Endothelial cell of umbilical vein (primary cell): ENCODE measurements at regions not wholly inside any gene's neighbourhood (a gene's known extent, or its start where the extent isn't known, plus 50 kb on each side); places are given as distances from the start of the nearest gene placed in this dataset.

Source experiments
- BruUV-seq: library from RNA; stranded (reverse); fragments of 400-500 nt; replicated peaks from 2 replicates; lab custom pipeline; 2021; lab: Mats Ljungman, UMichigan
- CTCF ChIA-PET: fragments of 300-600, 350-600 bp; sonication (Branson Sonifier 250); formaldehyde crosslinking; loops from one replicate; lab custom pipeline; 2021; ENCODE audit warnings: antibody characterized with exemption, inconsistent platforms; lab: Charles Lee
- POLR2A ChIA-PET: fragments of 300-600, 350-600 bp; sonication (Branson Sonifier 250); formaldehyde crosslinking; loops from one replicate; lab custom pipeline; 2021; ENCODE audit warnings: antibody characterized with exemption, inconsistent platforms; lab: Charles Lee
- DNase-seq: peaks from one replicate; pipeline ENCODE4 v3.0.0-alpha.2; 2011; ENCODE audit warnings: low read depth, low spot score
- FAIRE-seq: peaks from 2 replicates; lab custom pipeline; 2011; peaks lifted over from hg19 to GRCh38; lab: Jason Lieb, UNC
- H2AFZ ChIP-seq: 2 replicates; pipeline ENCODE4 v1.6.0; 2012; ENCODE audit warnings: low read depth, low read length, control low read depth, inconsistent platforms
- H3K27ac ChIP-seq: 2 replicates; pipeline ENCODE4 v1.5.1; 2011; ENCODE audit warnings: low read depth, mild to moderate bottlenecking, control low read depth, low read length, moderate library complexity; ENCODE audit not compliant: insufficient read depth
- H3K27me3 ChIP-seq, 2 experiments: 2 replicates each; pipeline versions ENCODE4 v1.6.0 to v1.6.1; 2011; ENCODE audit warnings: low read length in 2 of 2, mixed read lengths in 1 of 2; ENCODE audit not compliant: control insufficient read depth in 2 of 2, insufficient read depth in 2 of 2
- H3K36me3 ChIP-seq, 2 experiments: 2 replicates in 1 of 2; 3 replicates in 1 of 2; pipeline ENCODE4 v1.5.1; 2011; ENCODE audit warnings: low read length in 2 of 2, mild to moderate bottlenecking in 1 of 2, moderate library complexity in 1 of 2; ENCODE audit not compliant: control insufficient read depth in 2 of 2, insufficient read depth in 2 of 2; ENCODE audit errors: extremely low read depth in 1 of 2
- H3K4me1 ChIP-seq: 3 replicates; pipeline ENCODE4 v1.5.1; 2011; ENCODE audit warnings: mild to moderate bottlenecking, low read length; ENCODE audit not compliant: control insufficient read depth, insufficient read depth; ENCODE audit errors: extremely low read depth
- H3K4me2 ChIP-seq: 2 replicates; pipeline ENCODE4 v1.6.1; 2011; ENCODE audit warnings: low read length, control low read depth, mixed read lengths; ENCODE audit not compliant: insufficient read depth
- H3K4me3 ChIP-seq, 3 experiments: fragments of 200-600 bp in 1 of 3; sonication (generic), shearing (Covaris generic) in 1 of 3; replicated peaks in 1 of 3; 2 replicates each; pipeline ENCODE4 v1.5.1; 2011 to 2016; ENCODE audit warnings: control low read depth in 3 of 3, low read length in 3 of 3, mild to moderate bottlenecking in 2 of 3, inconsistent platforms in 1 of 3, low read depth in 1 of 3, moderate library complexity in 1 of 3; ENCODE audit not compliant: insufficient read depth in 1 of 3
- H3K79me2 ChIP-seq: 2 replicates; pipeline ENCODE4 v1.6.0; 2012; ENCODE audit warnings: low read length, inconsistent platforms; ENCODE audit not compliant: control insufficient read depth, insufficient read depth
- H3K9ac ChIP-seq: replicated peaks from 2 replicates; pipeline ENCODE3; 2011; ENCODE audit warnings: low read length, control low read depth; ENCODE audit not compliant: insufficient read depth; ENCODE audit errors: extremely low read depth
- H3K9me1 ChIP-seq: replicated peaks from 3 replicates; pipeline ENCODE4 v1.6.0; 2011; ENCODE audit warnings: mild to moderate bottlenecking, low read length; ENCODE audit not compliant: control insufficient read depth, insufficient read depth; ENCODE audit errors: extremely low read depth
- H3K9me3 ChIP-seq: replicated peaks from 2 replicates; pipeline ENCODE4 v1.5.1; 2012; ENCODE audit warnings: low read length, inconsistent platforms; ENCODE audit not compliant: control insufficient read depth, insufficient read depth
- H4K20me1 ChIP-seq: replicated peaks from 2 replicates; pipeline ENCODE3; 2011; ENCODE audit warnings: mild to moderate bottlenecking, low read length; ENCODE audit not compliant: control insufficient read depth, insufficient read depth; ENCODE audit errors: extremely low read depth
- EZH2 ChIP-seq: IDR thresholded peaks from 2 replicates; pipeline ENCODE4 v1.6.1; 2012; ENCODE audit warnings: borderline replicate concordance, low read depth, mild to moderate bottlenecking, moderate library complexity, low read length, inconsistent platforms; ENCODE audit not compliant: severe bottlenecking
- FOS ChIP-seq: IDR thresholded peaks from 2 replicates; pipeline ENCODE4 v1.6.1; 2011; ENCODE audit warnings: mild to moderate bottlenecking, low read length, moderate library complexity, borderline replicate concordance; ENCODE audit not compliant: insufficient read depth
- GATA2 ChIP-seq: IDR thresholded peaks from 2 replicates; pipeline ENCODE4 v1.7.0; 2011; ENCODE audit warnings: low read depth, mild to moderate bottlenecking, moderate library complexity, mixed read lengths, low read length; ENCODE audit not compliant: insufficient read length, insufficient read depth
- JUN ChIP-seq: IDR thresholded peaks from 2 replicates; pipeline ENCODE4 v1.6.1; 2011; ENCODE audit warnings: borderline replicate concordance, low read depth; ENCODE audit not compliant: insufficient read length, insufficient read depth
- MYC ChIP-seq: IDR thresholded peaks from one replicate; pipeline ENCODE4 v1.6.1; 2011; ENCODE audit warnings: mild to moderate bottlenecking, low read depth, low read length
- POLR2A ChIP-seq: IDR thresholded peaks from 2 replicates; pipeline ENCODE4 v1.6.1; 2012; ENCODE audit warnings: low read depth, mild to moderate bottlenecking, control low read depth, low read length
- POLR2AphosphoS5 ChIP-seq: IDR thresholded peaks from 2 replicates; pipeline ENCODE4 v1.6.1; 2012; ENCODE audit warnings: low read depth, mild to moderate bottlenecking, control low read depth, low read length, moderate library complexity; ENCODE audit not compliant: insufficient read depth
- dilution Hi-C: fragments of 300-500 bp; cut with MboI; formaldehyde crosslinking; loops from one replicate; pipeline ENCODE4 v1.15.0; 2019; ENCODE audit warnings: low sequenced_read_pairs; ENCODE audit not compliant: extremely low pct_ligation_motif_present
- intact Hi-C: fragments of 100-400 bp; cut with micrococcal nuclease; formaldehyde crosslinking; loops from one replicate; pipeline ENCODE4 v1.10.0; 2022
- TF ChIP-seq, protein P1 (sequence below): IDR thresholded peaks from 2 replicates; pipeline ENCODE4 v1.6.1; 2011; ENCODE audit not compliant: insufficient read depth, insufficient read length
- TF ChIP-seq, protein P2 (sequence below), 2 donors: IDR thresholded peaks; 1 replicate in 1 of 2; 2 replicates in 1 of 2; pipeline ENCODE4 v1.5.1; 2011; ENCODE audit warnings: low read length in 2 of 2, mild to moderate bottlenecking in 2 of 2, moderate library complexity in 2 of 2, control low read depth in 1 of 2, inconsistent platforms in 1 of 2, low read depth in 1 of 2; ENCODE audit not compliant: insufficient read depth in 1 of 2; ENCODE audit errors: extremely low read depth in 1 of 2

DNA sequence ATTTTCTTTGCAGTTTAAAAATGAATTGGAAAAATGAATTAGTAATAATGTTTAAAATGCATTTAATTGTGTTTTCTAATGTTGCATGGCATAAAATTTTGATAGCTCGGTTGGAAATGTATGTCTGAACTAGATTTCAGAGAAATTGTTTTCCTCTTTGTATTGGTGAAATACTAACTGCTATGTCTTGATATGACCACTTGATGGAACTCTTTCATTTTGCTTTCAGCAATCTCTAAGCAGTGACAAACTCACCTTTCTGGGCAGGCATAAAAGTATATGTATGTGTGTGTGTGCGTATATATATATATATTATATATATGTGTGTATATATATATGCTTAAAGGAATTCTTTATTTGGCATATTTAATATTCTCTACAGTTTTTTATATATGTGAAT, 239.3 kb upstream of the ZNF717 start:
- dilution Hi-C loops (no loop called here), intact Hi-C loops (no loop called here)
- ChIA-PET CTCF (no interaction called here), POLR2A (no interaction called here)
- no peaks in the 10 kb centered on the region for H3K79me2 ChIP-seq
- no peaks in the 10 kb centered on the region for H4K20me1 ChIP-seq
- FAIRE-seq (no peak), DNase-seq (no peak)
- no peaks in the 10 kb centered on the region for H3K36me3 ChIP-seq
- TF ChIP-seq, protein P1, sequence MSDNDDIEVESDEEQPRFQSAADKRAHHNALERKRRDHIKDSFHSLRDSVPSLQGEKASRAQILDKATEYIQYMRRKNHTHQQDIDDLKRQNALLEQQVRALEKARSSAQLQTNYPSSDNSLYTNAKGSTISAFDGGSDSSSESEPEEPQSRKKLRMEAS: no peak
- TF ChIP-seq GATA2 (no peak), MYC (no peak), POLR2A (no peak), FOS (no peak), EZH2 (no peak), JUN (no peak), POLR2AphosphoS5 (no peak)
- TF ChIP-seq, protein P2, sequence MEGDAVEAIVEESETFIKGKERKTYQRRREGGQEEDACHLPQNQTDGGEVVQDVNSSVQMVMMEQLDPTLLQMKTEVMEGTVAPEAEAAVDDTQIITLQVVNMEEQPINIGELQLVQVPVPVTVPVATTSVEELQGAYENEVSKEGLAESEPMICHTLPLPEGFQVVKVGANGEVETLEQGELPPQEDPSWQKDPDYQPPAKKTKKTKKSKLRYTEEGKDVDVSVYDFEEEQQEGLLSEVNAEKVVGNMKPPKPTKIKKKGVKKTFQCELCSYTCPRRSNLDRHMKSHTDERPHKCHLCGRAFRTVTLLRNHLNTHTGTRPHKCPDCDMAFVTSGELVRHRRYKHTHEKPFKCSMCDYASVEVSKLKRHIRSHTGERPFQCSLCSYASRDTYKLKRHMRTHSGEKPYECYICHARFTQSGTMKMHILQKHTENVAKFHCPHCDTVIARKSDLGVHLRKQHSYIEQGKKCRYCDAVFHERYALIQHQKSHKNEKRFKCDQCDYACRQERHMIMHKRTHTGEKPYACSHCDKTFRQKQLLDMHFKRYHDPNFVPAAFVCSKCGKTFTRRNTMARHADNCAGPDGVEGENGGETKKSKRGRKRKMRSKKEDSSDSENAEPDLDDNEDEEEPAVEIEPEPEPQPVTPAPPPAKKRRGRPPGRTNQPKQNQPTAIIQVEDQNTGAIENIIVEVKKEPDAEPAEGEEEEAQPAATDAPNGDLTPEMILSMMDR (IDR thresholded peaks at IDR 0.05; ENCODE audit: extremely low read depth in 1 of 2, insufficient read depth in 1 of 2, low read depth in 1 of 2, low read length in 2 of 2): no peak
- H2AFZ ChIP-seq: no peak overlapping the region
- H3K9me3 ChIP-seq: no peaks in the 10 kb centered on the region
- H3K9me1 ChIP-seq: no peaks in the 10 kb centered on the region
- no TSS peak for BruUV-seq
- H3K9ac ChIP-seq: no peak overlapping the region
- no peak overlapping the region for H3K27ac ChIP-seq
- no peaks in the 10 kb centered on the region for H3K27me3 ChIP-seq
- no peak overlapping the region for H3K4me2 ChIP-seq
- no peaks in the 10 kb centered on the region for H3K4me1 ChIP-seq
- no peak overlapping the region for H3K4me3 ChIP-seq
